GM20000 (cell line): ENCODE measurements at regions not wholly inside any gene's neighbourhood (a gene's known extent, or its start where the extent isn't known, plus 50 kb on each side); places are given as distances from the start of the nearest gene placed in this dataset.

Source experiments
- DNase-seq: peaks from one replicate; pipeline ENCODE4 v3.0.0; 2012; ENCODE audit warnings: low spot score
- CTCF ChIP-seq: IDR thresholded peaks from 2 replicates; pipeline ENCODE4 v1.5.1; 2012; ENCODE audit warnings: mild to moderate bottlenecking, control low read depth; ENCODE audit errors: extremely low read depth, missing control alignments

GRCh38 chr9:105146677-105147076 is 97.8 kb upstream of the SLC44A1 start:
- no peak for DNase-seq
- no peak for TF ChIP-seq CTCF

- DNase-seq, result no peak
- no peak for TF ChIP-seq CTCF
Observed at GRCh38 chr9:105147110-105147871, 97.2 kb upstream of the SLC44A1 start.

- no peak for TF ChIP-seq CTCF
- DNase-seq, result no peak
Observed at GRCh38 chr9:105148328-105149006, 96.0 kb upstream of the SLC44A1 start.

- peak; percentile 23 for DNase-seq
- no peak for TF ChIP-seq CTCF
Observed at GRCh38 chr9:105150991-105151685, 93.3 kb upstream of the SLC44A1 start.

- no peak for TF ChIP-seq CTCF
- no peak for DNase-seq
Observed at GRCh38 chr9:105151686-105151995, 92.8 kb upstream of the SLC44A1 start.

- no peak for TF ChIP-seq CTCF
- no peak for DNase-seq
Observed at GRCh38 chr9:105154723-105155191, 89.7 kb upstream of the SLC44A1 start.

- peak; percentile 62 for DNase-seq
- TF ChIP-seq CTCF, result no peak
Observed at GRCh38 chr9:105157171-105157583, 87.3 kb upstream of the SLC44A1 start.
